ENCODE measurements at regions not wholly inside any gene's neighbourhood (a gene's known extent, or its start where the extent isn't known, plus 50 kb on each side); places are given as distances from the start of the nearest gene placed in this dataset.
"Not testable (repeated sequence)": the region's sequence is repeated elsewhere in the genome, so short reads cannot be mapped to it uniquely, and the experiment has no call there.

GRCh38 chr2:113386780-113387433, 50.6 kb upstream of the ZNG1B start:
- not testable (repeated sequence) for DNase-seq (ENCODE audit: low spot score)

GRCh38 chr2:113379621-113380020, 57.9 kb upstream of the ZNG1B start:
- not testable (repeated sequence) for DNase-seq (ENCODE audit: low spot score)

- peak; percentile 9 for DNase-seq (ENCODE audit: low spot score)
These were observed 60.5 kb upstream of the ZNG1B start for GRCh38 chr2:113376913-113377445.

GRCh38 chr2:113376253-113376912, 61.1 kb upstream of the ZNG1B start:
- DNase-seq (ENCODE audit: low spot score), result no peak

GRCh38 chr2:113374857-113375256, 62.6 kb upstream of the ZNG1B start:
- DNase-seq (ENCODE audit: low spot score), result not testable (repeated sequence)

GRCh38 chr2:113372258-113372834, 65.1 kb upstream of the ZNG1B start:
- not testable (repeated sequence) for DNase-seq (ENCODE audit: low spot score)

- peak; percentile 52 for DNase-seq (ENCODE audit: low spot score)
These were observed 66.9 kb upstream of the ZNG1B start for GRCh38 chr2:113370478-113371091.

GRCh38 chr2:113370030-113370429, 67.5 kb upstream of the ZNG1B start:
- DNase-seq (ENCODE audit: low spot score), result no peak

GRCh38 chr2:113368581-113368980, 68.9 kb upstream of the ZNG1B start:
- DNase-seq (ENCODE audit: low spot score), result not testable (repeated sequence)

- not testable (repeated sequence) for DNase-seq (ENCODE audit: low spot score)
These were observed 70.7 kb upstream of the ZNG1B start for GRCh38 chr2:113366821-113367220.

- not testable (repeated sequence) for DNase-seq (ENCODE audit: low spot score)
These were observed 71.7 kb upstream of the ZNG1B start for GRCh38 chr2:113365791-113366190.

GRCh38 chr2:113365290-113365689, 72.2 kb upstream of the ZNG1B start:
- not testable (repeated sequence) for DNase-seq (ENCODE audit: low spot score)

GRCh38 chr2:113361051-113361450, 76.4 kb upstream of the ZNG1B start:
- DNase-seq (ENCODE audit: low spot score), result no peak

- DNase-seq (ENCODE audit: low spot score), result no peak
These were observed 78.3 kb upstream of the PAX8 start for GRCh38 chr2:113357071-113357470.

GRCh38 chr2:113356284-113356683, 77.6 kb upstream of the PAX8 start:
- not testable (repeated sequence) for DNase-seq (ENCODE audit: low spot score)

- DNase-seq (ENCODE audit: low spot score), result not testable (repeated sequence)
These were observed 76.8 kb upstream of the PAX8 start for GRCh38 chr2:113355339-113356015.

- DNase-seq (ENCODE audit: low spot score), result no peak
These were observed 72.9 kb upstream of the PAX8 start for GRCh38 chr2:113351375-113352355.

GRCh38 chr2:113343800-113344199, 65.1 kb upstream of the PAX8 start:
- DNase-seq (ENCODE audit: low spot score), result not testable (repeated sequence)

GRCh38 chr2:113342650-113343049, 63.9 kb upstream of the PAX8 start:
- no peak for DNase-seq (ENCODE audit: low spot score)

- DNase-seq (ENCODE audit: low spot score), result not testable (repeated sequence)
These were observed 63.1 kb upstream of the PAX8 start for GRCh38 chr2:113341870-113342253.

Data from germinal center (tissue), 1 donor.